Neural crest cell (in vitro differentiated cells): ENCODE measurements at regions not wholly inside any gene's neighbourhood (a gene's known extent, or its start where the extent isn't known, plus 50 kb on each side); places are given as distances from the start of the nearest gene placed in this dataset.

Source experiments
- DNase-seq: peaks from one replicate; pipeline ENCODE4 v3.0.0; 2021; ENCODE audit warnings: low read depth, mixed read lengths, low spot score
- H3K27ac Mint-ChIP-seq: one replicate; pipeline ENCODE4 v1.8.0; 2021; ENCODE audit warnings: mild to moderate bottlenecking, mixed read lengths; ENCODE audit not compliant: unreplicated experiment
- H3K27me3 Mint-ChIP-seq: 2 replicates; pipeline ENCODE4 v1.8.0; 2021; ENCODE audit warnings: low read depth, mild to moderate bottlenecking, mixed read lengths
- H3K36me3 Mint-ChIP-seq: 2 replicates; pipeline ENCODE4 v1.8.0; 2021; ENCODE audit warnings: low read depth, mild to moderate bottlenecking, mixed read lengths
- H3K4me1 Mint-ChIP-seq: 2 replicates; pipeline ENCODE4 v1.8.0; 2021; ENCODE audit warnings: mixed read lengths
- H3K4me3 Mint-ChIP-seq: one replicate; pipeline ENCODE4 v1.8.0; 2021; ENCODE audit warnings: mild to moderate bottlenecking, mixed read lengths
- H3K9me3 Mint-ChIP-seq: 2 replicates; pipeline ENCODE4 v1.8.0; 2021; ENCODE audit warnings: mixed read lengths
- TF ChIP-seq, protein P1 (sequence below): fragments of 200-600 bp; sonication (generic); conservative IDR thresholded peaks from 2 replicates; pipeline ENCODE4 v1.5.0; 2021; ENCODE audit warnings: antibody characterized with exemption, mild to moderate bottlenecking

DNA sequence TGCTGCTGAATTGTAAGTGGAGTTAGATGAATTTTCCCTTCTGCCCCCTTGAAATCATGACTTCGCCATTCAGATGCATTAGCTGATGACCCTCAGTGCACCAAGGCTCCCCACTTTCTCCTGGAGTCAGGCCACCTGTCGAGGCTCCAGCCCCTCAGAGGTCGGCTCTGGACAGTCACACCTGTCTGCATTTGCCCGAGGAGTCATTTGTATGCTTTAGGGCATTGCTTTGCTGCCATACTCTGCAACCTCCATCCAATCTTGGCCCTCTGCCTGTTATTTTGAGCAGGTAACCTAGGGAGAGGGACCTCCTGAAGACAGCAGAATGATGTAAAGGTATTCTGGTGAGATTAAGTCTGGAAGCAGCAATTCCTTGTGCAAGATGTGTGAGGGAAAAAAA is 144.8 kb downstream of the MACROH2A1 start:
- DNase-seq, result no peak
- H3K9me3 Mint-ChIP-seq, result peaks cover 6% of the 10 kb centered on the region

DNA sequence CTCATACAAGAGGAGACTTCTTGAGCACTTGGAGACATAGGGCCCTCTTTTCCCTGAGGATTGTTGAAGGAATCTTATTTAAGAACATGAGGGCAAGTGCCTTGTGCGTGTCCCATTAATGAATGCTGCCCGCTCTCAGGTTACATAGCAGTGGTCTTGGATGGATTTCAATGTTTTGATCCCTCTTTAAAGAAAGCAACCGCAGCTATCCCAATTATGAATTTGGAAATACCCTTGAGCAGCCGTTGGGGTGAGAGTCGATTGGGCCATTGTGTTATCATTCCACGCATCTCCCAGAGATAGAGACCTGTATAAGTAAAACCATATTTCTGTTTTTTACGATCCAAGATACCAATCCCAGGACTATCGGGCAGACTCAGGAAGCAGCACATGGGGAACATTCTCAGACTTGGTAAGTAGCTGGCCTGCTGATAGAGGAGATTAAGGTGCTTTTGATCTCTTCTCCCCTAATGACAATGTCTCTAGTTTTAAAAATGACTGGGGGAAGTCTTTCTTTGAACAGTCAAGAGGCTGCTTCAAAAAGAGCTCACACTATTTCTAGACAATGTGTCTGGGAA is 145.3 kb downstream of the MACROH2A1 start:
- no peak for DNase-seq
- Mint-ChIP-seq H3K27ac (no peak overlapping the region), H3K27me3 (peaks cover 4% of the 10 kb centered on the region), H3K4me1 (peaks cover 9% of the 10 kb centered on the region), H3K36me3 (no peaks in the 10 kb centered on the region), H3K4me3 (no peak overlapping the region), H3K9me3 (peaks cover 6% of the 10 kb centered on the region)
- TF ChIP-seq, protein P1, sequence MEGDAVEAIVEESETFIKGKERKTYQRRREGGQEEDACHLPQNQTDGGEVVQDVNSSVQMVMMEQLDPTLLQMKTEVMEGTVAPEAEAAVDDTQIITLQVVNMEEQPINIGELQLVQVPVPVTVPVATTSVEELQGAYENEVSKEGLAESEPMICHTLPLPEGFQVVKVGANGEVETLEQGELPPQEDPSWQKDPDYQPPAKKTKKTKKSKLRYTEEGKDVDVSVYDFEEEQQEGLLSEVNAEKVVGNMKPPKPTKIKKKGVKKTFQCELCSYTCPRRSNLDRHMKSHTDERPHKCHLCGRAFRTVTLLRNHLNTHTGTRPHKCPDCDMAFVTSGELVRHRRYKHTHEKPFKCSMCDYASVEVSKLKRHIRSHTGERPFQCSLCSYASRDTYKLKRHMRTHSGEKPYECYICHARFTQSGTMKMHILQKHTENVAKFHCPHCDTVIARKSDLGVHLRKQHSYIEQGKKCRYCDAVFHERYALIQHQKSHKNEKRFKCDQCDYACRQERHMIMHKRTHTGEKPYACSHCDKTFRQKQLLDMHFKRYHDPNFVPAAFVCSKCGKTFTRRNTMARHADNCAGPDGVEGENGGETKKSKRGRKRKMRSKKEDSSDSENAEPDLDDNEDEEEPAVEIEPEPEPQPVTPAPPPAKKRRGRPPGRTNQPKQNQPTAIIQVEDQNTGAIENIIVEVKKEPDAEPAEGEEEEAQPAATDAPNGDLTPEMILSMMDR, result no peak

More for the DNA sequence above, 144.8 kb downstream of the MACROH2A1 start:
- no peaks in the 10 kb centered on the region for H3K36me3 Mint-ChIP-seq
- no peak overlapping the region for H3K4me3 Mint-ChIP-seq
- H3K27ac Mint-ChIP-seq, result no peak overlapping the region
- peaks cover 4% of the 10 kb centered on the region for H3K27me3 Mint-ChIP-seq
- TF ChIP-seq, protein P1, result no peak
- H3K4me1 Mint-ChIP-seq, result peaks cover 9% of the 10 kb centered on the region

- Mint-ChIP-seq H3K36me3 (no peaks in the 10 kb centered on the region), H3K9me3 (peaks cover 4% of the 10 kb centered on the region), H3K27me3 (no peaks in the 10 kb centered on the region), H3K4me1 (peaks cover 13% of the 10 kb centered on the region), H3K27ac (no peak overlapping the region), H3K4me3 (no peak overlapping the region)
- no peak for DNase-seq
- TF ChIP-seq, protein P1, result no peak
These were observed 147.9 kb downstream of the MACROH2A1 start for GRCh38 chr5:135251093-135251492.

GRCh38 chr5:135250671-135251070 is 148.4 kb downstream of the MACROH2A1 start:
- peaks cover 13% of the 10 kb centered on the region for H3K4me1 Mint-ChIP-seq
- TF ChIP-seq, protein P1, result no peak
- no peak overlapping the region for H3K27ac Mint-ChIP-seq
- H3K27me3 Mint-ChIP-seq, result no peaks in the 10 kb centered on the region
- no peak for DNase-seq
- H3K36me3 Mint-ChIP-seq, result no peaks in the 10 kb centered on the region
- peaks cover 4% of the 10 kb centered on the region for H3K9me3 Mint-ChIP-seq
- H3K4me3 Mint-ChIP-seq, result no peak overlapping the region

DNA sequence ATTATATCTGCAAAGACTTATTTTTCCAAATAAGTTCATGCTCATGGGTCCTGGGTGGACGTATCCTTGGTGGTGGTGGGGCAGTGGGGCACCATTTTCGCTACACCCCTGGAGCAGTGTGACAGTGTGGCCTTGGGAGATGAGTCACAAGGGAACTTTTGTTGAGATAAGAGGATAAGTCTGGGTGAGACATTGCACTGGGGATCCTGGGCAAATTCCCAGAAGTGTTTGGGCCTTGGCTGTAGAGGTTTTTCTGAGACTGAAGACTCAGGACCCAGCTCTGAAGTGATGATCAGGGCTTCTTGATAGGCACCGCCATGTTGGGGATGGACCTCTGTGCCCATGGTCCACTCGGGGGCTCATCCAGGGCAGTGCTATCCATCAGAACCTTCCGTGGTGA is 149.4 kb downstream of the MACROH2A1 start:
- Mint-ChIP-seq H3K9me3 (peaks cover 4% of the 10 kb centered on the region), H3K27ac (no peak overlapping the region), H3K4me3 (no peak overlapping the region), H3K36me3 (no peaks in the 10 kb centered on the region), H3K4me1 (peaks cover 13% of the 10 kb centered on the region), H3K27me3 (no peaks in the 10 kb centered on the region)
- DNase-seq, result no peak
- TF ChIP-seq, protein P1, result no peak
